ENCODE measurements at regions not wholly inside any gene's neighbourhood (a gene's known extent, or its start where the extent isn't known, plus 50 kb on each side); places are given as distances from the start of the nearest gene placed in this dataset.
"Not testable (repeated sequence)": the region's sequence is repeated elsewhere in the genome, so short reads cannot be mapped to it uniquely, and the experiment has no call there.

DNA sequence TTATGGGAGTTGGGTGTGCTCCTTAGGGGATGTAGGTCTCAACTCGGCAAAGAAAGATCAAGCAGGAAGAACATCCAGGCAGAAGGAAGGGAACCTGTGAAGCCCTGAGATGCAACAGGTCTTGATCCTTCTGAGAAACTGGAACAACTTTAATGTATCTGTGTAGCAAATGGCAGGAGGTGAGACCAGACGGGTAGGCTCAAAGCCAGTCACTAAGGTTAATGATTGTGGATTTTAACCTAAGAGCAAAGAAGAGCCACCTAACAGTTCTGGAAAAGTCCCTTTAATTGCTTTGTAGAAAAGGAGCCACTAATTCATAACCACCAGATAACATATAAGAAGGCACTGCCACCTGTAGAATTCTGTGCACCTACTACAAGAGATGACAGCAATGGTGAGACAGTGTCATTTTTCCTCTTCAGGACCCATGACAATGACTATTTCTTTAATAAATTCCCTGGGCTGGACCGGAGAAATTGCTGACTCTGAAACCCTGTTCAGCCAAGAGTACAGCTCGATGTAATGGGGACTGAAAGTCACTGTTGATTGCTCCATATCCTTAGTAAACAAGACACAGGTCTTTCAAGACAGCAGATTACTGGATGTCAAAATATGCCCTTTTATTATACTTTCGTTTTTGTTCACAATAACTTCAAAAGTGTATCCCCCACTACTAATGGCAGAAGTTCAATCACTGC, 326.2 kb downstream of the CBLN4 start:
- no peak for DNase-seq

DNA sequence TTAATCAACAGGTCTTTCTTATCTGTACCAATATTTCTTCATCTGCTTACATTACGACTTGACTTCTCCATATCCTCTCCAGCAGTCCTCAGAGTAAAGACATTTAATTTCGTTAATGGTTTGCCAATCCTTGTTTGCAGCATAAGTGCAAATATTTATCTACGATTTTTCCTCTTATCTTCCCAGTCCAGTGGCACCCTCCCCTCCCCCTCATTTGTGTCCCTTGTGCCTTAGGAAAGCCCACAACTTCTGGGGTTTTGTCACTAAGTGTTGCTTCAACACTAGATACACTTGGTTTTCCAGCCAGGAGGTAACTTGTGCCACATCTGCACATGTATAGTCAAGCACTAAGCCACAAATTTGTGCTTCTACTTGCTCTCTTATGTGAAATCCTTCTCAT, 327.2 kb downstream of the CBLN4 start:
- no peak for DNase-seq

DNA sequence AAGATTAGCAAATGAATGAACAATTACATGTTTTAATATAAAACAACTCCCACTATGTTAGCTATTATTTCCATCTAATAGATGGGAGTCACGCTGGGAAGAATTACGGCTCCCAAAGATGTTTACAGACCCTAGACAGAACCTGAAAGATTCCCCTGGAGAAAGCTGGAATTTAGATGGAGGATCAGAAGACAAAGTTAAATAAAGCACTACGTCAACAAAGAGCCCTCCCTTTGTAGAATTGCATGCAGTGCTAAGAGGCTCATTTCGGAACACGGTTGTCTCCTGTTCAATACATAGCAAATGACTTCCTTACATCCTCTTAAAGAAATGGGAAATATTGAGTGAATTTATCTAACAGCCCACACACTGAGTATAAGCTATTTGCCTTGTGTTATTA, 328.3 kb downstream of the CBLN4 start:
- no peak for DNase-seq

DNA sequence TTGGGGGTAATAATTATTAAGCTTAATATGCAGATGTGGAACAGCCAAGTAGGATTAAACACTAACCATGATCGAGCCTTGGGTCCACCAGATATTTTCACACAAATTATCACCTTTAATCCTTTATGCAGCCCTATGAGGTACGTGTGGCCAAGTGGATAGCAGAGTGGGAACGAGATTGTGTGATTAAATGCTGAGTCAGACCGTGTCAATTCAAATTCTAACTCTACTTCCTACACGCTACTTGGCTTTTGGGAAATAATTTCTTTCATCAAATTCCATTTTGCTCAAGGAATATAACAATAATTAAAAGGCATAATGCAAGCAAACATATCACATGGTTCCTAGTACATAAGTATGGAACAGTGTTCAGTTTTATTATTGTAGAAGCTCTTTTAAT, 329.2 kb downstream of the CBLN4 start:
- DNase-seq: no peak

DNA sequence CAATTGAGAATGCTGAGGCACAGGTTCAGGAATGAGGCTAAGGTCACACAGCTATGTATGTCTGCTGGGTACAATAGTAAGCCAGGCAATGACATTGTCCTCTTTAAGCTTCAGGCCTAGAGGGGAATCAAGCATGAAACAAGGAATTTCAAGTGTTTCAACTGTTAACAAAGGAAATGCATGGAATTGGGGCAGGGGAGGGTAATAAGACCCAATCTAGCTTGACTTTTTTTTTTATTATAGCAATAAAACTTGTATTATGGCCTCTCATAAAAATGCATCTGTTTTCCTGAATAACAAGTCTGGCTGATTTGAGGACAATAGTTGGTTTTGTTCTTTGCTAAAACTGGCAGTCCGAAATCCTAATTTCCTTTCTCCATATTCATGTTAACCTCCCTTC, 336.7 kb downstream of the CBLN4 start:
- no peak for DNase-seq

DNA sequence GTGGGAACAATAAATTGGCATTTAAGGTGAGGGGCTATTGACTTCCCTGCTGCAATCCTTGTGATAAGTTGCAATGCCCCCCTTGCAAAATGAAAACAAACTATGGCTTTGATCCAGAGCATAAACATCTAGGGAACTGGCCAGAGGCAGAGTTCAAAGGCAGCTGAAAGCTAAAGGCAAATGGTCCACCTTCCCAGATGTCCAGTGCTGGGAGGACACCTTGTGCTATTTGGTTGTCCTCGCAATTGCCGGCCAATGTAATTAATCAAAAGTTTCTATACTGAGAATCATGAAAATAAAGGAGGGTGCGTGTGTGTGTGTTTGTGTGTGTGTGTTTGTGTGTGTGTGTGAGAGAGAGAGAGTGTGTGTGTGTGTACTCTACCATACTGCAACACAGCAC, 337.4 kb downstream of the CBLN4 start:
- DNase-seq: no peak

DNA sequence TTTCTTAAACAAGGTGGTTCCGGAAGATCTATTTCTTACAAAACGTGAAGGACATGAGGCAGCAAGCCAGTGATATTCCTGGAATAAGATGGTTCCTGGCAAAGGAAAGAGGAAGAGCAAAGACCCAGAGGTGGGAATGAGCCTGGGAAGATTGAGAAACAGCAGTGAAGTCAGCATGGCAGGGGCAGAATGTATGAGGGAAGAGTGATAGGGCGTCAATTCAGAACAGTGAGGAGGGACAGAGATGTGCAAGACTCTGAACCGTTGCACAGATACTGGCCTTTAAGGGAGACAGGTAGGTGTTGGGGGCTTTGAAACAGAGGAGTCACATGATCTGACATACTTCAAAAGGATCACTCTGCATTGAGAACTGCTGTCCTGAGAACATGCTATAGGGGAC, 338.3 kb downstream of the CBLN4 start:
- no peak for DNase-seq

DNA sequence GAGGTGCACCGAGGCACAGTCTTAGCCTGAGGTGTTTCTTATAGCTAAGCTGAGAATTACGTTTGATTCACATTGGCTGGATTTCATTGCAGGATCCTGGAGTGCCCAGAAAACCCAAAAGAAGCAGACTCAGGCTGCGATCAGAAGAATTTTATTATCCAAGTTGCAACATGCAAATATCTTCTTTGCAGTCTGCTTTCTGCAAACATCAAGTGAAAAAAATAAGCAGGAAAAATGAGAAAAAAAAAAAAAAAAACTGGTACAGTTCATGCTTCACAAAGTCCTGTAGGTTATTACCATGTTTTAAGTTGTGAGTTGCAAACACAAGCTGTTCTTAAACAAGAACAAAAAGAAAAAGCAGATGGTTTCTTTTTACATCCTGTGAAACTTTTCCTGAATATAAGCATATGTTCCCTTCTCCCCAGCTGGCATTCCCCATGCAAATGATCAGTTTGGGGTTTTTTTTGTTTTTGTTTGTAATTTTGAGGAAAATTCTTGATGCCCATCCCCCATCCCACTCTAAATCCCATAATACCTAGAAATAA, 349.0 kb downstream of the CBLN4 start:
- DNase-seq: no peak

DNA sequence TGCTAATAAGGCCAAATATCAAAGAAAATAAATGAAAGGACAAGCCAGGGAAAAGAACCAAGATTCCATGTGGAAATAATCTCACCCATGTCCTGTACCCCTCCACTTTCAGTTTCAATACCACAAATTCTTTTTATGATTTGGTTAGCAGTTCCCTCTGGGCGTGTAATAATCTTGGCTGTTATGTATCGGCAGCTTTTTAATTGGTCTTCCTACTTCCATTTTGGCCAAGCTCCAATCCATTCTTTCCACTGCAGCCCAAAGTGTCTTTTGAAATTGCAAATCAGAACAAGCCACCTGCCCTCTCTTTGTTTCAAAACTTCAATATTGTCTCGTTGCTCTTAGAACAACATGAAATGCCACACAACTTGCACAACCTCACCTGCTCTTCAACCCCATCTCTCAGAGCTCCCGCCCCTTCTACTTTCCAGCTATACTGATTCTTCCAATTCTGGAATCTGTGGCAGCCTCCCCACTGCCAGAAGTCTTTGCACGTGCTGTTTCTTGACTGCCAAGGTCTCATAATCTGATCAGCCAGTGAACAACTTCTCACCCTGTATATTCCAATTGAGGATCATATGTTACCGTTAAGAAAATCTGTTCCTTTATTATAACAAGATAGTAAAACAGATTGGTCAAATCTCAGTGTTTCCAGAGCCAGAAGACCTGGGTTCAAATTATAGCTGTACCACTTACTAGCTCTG, 354.5 kb downstream of the CBLN4 start:
- no peak for DNase-seq

DNA sequence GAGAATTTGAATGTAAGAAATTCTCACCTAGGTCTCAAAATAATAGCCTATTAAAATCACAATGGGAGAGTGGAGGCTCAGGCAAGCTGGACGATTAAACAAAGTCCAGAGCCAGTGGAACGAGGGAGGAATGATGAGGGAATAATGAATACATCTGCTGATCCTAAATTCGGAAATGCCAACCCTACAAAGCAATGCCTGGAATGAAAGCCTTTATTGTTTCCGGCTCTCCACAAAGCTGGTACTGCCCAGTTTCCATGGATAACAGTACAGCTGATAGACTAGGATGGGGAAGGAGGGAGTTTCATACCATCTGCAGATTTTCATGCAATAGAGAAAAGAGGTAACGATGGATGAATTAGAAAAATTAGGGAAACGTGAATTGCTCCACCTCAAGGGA, 356.1 kb downstream of the CBLN4 start:
- DNase-seq: no peak

DNA sequence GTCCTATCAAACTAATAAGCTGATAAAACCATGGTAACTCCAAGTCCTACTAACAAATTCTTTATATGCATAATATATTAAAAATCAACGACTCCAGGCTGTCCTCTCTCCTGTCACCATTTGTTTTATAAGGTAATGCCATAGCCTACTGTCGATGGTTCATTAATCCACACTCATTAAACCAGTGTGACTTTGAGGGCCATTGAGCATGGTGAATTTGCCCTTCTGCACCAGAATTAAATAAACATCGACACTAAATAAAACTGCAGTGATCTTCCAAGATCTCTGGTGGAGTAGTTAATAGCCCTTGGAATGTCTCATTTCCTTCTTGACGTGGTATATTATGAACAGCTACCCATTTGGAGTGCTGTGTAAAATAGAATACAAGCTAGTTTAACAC, 358.5 kb downstream of the CBLN4 start:
- no peak for DNase-seq

DNA sequence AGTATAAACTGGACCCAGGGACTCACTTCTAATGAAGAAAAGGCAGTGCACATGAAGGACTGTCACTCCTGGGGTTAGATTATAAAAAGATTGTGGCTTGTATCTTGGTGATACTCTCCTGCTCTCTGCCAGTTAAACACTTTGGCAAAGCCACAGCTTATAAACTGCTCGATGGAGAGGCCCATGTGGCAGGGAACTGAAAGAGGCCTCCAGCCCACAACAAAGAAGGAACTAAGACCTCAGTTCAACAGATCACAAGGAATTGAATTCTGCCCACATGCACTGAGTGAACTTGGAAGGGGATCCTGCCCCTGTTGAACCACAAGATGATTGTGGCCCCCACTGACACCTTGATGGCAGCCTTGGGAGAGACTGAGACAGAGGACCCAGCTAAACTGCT, 363.8 kb downstream of the CBLN4 start:
- peak; percentile 77 for DNase-seq

DNA sequence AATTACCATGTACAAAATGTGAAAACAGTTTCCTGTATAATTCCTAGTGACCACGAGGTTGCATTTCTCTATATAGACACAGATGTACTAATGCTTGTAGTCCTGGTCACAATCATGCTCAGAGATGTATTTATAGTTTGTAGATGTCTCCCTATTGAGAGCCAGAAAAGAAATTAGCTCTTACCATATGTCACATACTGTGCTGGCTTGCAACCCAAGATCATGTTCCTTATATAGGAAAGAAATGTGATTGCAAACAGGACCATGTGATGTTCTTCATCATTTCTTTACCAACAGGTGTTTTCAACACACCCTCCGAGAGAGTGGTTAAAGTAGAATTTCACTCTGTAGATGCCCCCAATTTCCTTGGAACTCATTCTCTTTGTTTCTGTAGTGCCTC, 369.4 kb downstream of the CBLN4 start:
- no peak for DNase-seq

DNA sequence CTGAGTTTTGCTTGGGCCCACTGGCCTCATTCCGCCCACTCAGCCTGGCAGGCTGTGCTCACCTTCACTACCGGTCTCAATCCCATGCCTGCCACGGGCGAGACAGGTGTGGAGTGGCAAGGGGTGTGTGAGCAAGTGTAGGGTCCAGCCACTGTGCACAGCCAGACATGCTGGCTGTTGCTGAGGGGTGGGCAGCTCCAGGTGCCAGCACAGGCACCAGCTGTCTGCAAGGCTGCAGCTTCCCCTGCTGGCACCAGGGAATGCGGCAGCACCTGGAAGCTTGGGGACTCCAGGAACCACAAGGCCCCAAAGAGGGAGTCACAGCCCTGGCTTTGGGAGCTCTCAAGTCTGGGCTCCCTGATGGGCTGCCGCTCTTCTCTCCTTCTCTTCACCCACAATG, 372.7 kb downstream of the CBLN4 start:
- DNase-seq: no peak

DNA sequence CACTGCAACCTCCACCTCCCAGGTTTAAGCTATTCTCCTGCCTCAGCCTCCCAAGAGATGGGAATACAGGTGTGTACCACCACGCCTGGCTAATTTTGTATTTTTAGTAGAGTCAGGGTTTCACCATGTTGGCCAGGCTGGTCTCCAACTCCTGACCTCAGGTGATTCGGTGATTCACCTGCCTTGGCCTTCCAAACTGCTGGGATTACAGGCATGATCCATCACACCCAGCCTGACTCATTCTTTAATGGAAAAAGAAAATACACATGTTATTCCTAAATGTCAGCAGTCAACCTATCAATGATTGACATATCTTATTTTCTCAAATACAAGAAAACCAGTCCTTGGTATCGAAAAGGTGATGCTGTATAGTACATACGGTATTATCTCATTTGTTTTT, 376.2 kb downstream of the CBLN4 start:
- DNase-seq: not testable (repeated sequence)

DNA sequence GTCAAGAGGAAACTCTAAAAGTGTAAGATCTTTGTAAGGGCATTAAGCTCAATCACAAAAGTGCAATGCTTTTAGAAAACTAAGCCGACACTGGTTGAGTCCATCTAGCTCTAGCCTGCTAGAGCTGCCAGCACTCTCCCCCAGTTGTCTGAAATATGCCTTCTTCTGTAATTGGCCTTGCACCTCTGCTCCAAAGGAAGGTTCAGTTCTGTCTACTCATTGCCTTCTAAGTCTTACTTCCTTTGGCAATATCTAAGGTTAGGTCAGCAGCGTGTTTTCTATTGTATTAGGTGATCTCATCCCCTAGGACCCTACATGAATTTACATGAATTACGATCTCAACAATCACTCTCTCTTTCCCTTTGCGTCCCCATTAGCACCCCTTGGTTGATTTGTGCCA, 378.6 kb downstream of the CBLN4 start:
- DNase-seq: no peak

DNA sequence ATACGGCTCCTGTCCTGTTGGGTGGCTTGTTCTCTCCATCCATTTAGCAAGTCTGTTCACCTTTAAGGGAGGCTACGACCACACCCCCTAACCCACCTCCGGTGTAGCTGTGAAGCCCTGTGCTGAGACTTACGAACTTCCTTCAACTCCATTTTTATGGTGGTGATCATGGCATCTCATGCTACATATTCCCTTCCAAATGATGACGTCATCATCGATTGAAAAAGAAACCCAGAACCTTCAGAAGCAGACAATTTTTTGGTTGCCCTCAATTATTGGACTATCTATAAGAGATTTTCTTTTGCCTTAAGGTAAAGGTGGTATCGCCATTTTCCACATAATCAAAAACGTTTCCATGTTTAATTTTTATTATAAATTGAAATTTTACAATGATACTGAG, 389.0 kb downstream of the CBLN4 start:
- DNase-seq: no peak

DNA sequence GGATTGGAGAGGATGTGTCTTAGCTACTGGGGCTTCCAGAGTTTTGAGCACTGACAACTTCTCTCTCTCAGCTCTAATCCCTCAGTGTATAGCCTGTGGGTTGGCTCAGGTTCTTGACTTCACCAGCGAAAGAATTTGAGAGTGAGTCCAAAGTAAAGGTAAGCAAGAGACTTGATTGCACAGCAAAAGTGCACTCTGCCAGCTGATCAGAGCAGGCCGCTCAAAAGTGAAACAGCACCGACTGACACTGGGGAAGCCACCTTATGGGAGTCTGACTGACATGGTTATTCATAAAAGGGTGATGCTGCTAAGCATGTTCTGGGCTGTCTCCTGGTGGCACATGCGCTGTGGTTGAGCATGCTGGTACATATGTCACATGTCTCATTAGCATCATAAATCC, 389.5 kb downstream of the CBLN4 start:
- no peak for DNase-seq

DNA sequence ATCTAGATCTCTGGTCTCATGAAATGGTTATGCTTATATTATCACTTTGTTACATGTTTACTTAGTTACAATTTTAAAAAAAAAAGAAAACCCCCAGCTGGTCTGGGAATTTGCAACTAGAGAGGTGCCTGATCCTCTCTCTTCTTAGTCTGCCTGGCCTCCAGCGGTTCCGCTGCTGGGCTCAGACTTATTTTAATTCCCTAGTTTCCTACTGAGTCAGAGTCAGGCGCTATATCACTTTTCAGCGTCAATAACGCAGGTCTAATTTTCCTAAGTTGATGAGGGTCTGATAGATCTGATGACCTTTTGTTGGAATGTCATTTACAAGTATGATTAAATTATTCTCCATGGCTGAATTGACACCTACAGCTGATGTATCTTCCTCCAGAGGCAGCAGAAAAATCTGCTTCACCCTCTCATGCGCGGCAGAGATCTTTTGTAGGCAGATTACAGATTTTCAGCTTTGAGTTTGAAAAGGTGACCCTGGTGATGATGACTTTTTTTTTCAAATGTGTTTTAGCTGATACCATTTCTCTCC, 391.0 kb downstream of the CBLN4 start:
- DNase-seq: no peak

DNA sequence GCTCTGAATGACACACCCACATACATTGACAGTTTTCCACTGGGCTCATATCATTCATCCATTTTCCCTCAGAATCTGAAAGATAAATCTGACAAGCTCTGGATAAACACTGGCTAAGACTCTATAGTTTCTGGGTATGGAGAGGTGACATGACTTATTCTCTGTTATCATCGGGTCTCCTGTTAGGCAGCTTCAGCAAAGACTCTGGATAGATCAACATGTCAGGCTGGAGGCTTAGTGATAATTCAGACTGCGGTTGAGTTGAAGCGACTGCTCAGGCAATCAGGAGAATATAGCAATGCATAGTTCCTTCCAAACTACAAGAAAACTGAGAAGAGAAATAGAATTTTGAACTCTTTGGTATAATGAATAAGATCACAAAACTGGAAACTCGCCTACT, 394.6 kb downstream of the CBLN4 start:
- no peak for DNase-seq

DNA sequence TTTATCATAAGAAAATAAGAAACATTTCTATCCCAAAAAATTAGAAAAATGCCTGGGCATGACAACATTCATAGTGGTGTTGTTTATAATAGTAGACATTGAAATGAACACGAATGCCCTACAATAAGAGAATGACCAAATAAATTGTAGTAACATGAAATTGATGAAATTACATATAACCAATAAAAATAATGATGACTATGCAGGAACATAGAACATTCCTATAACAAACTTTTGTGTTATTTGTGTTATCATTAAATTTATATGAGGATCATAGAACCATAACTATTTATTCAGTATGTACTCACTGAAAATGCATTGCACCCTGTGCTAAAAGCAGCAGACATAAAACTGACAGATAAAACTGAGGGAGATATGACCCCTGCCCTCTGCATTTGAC, 399.7 kb downstream of the CBLN4 start:
- DNase-seq: no peak

DNA sequence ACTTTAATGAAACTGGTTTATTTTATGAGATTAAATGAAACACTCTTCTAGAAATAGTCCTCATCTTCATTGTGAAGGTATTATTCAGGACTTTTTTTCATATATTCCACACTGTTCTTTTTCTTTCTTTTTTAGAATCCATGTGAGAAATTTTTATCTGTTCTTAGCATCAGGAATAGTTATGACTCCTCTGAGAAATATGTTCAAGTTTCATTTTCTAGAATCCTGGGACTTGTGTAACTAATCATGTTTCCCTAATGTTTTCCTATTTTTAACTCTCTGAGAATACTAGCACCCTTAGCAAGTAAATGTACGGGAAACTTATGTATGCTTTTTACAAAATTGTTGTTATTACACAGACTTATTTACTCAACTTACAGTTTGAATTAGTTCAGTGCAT, 407.8 kb downstream of the CBLN4 start:
- DNase-seq: no peak

DNA sequence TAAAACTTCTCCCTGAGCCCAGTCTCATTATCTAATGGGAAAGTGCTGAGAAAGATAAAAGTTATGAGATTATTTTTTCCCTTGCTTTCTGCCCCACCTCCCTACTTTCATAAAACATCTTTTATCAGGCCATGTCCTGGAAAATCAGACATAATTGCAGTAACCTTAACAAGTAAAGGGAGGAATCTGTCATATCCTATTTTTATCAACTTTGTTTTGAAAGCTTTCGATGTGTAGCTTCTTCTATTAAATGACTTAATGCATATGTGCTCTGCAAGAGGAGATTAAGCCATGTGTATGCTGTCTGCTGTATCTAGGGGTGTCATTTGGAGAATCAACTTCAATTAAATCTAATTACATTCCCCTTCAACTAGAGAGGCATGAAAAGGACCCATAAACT, 408.9 kb downstream of the CBLN4 start:
- DNase-seq: no peak

DNA sequence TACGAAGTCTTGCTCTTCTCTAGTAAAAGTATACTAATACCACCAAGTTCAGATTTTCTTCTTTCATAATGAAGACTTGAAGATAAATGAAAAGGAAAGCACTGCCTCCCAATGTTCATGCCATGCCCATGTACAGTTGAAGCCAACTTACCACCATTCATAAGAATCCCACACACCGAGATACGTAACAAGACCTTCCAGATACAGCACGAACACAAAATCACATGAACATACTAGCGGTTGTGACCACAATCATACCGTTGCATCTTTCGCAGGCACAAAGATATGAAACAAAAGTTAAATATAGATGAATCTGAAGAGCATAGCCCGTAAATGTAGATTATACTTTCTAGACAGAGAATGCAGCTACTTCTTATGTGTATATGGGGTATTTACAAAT, 412.5 kb downstream of the CBLN4 start:
- no peak for DNase-seq

DNA sequence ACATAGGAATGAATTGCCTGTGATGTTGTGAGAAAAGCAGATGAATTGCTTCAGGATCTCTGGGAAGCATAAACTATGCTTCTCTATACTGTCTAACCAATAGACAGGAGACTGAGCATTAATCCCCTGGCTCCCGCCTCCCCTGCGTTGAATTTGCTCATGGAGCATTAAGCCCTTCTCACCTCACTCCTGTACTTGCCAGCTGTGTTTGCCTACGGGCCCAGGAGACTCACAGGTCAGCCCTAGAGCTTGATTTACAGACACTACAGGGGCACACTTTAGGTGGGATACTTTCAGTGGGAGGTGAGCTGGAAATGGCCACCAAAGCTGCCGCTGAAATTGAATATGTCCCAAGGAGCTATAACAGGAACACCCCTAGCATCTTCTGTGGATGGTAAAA, 418.7 kb downstream of the CBLN4 start:
- DNase-seq: no peak
